Neural cell (in vitro differentiated cells): ENCODE measurements at regions not wholly inside any gene's neighbourhood (a gene's known extent, or its start where the extent isn't known, plus 50 kb on each side); places are given as distances from the start of the nearest gene placed in this dataset.

Experiments
- H2AFZ ChIP-seq: fragments of 200-600, 300-800 bp; sonication (generic), shearing (Covaris generic); 2 replicates; pipeline ENCODE4 v1.6.0; 2014; ENCODE audit warnings: low read depth, mild to moderate bottlenecking, antibody characterized with exemption, low read length, moderate library complexity
- H3F3A ChIP-seq: fragments of 200-600 bp; shearing (Covaris generic); 2 replicates; pipeline ENCODE4 v1.6.1; 2016; ENCODE audit warnings: mild to moderate bottlenecking, moderate library complexity, mixed read lengths, antibody characterized with exemption, low read length; ENCODE audit not compliant: insufficient read depth, poor library complexity, severe bottlenecking
- H3K27ac ChIP-seq: fragments of 200-600, 300-800 bp; sonication (generic), shearing (Covaris generic); 2 replicates; pipeline ENCODE4 v1.5.1; 2014; ENCODE audit warnings: mild to moderate bottlenecking, low read length, moderate library complexity
- H3K27me3 ChIP-seq: fragments of 300-800, 200-600 bp; sonication (generic), shearing (Covaris generic); 2 replicates; pipeline ENCODE4 v1.6.0; 2014; ENCODE audit warnings: mild to moderate bottlenecking, low read depth, low read length, moderate library complexity; ENCODE audit not compliant: insufficient read depth
- H3K36me3 ChIP-seq: fragments of 300-800, 200-600 bp; sonication (generic), shearing (Covaris generic); 2 replicates; pipeline ENCODE4 v1.5.1; 2014; ENCODE audit warnings: mild to moderate bottlenecking, antibody characterized with exemption, low read length, moderate library complexity; ENCODE audit not compliant: insufficient read depth
- H3K4me2 ChIP-seq: fragments of 300-800, 200-600 bp; sonication (generic), shearing (Covaris generic); 2 replicates; pipeline ENCODE4 v1.6.0; 2014; ENCODE audit warnings: mild to moderate bottlenecking, low read length
- H3K4me3 ChIP-seq: fragments of 300-800, 200-600 bp; sonication (generic), shearing (Covaris generic); 2 replicates; pipeline ENCODE4 v1.5.1; 2014; ENCODE audit warnings: mild to moderate bottlenecking, low read length, moderate library complexity
- H3K79me2 ChIP-seq: fragments of 200-600 bp; shearing (Covaris generic); replicated peaks from 2 replicates; pipeline ENCODE4 v1.6.0; 2014; ENCODE audit warnings: mild to moderate bottlenecking, low read length, moderate library complexity; ENCODE audit not compliant: insufficient read depth
- H3K9ac ChIP-seq: fragments of 300-800, 200-600 bp; sonication (generic), shearing (Covaris generic); 2 replicates; pipeline ENCODE4 v1.6.1; 2016; ENCODE audit warnings: mild to moderate bottlenecking, low read length, mixed read lengths
- H3K9me2 ChIP-seq: fragments of 200-600 bp; shearing (Covaris generic); 2 replicates; pipeline ENCODE4 v1.6.1; 2016; ENCODE audit warnings: mild to moderate bottlenecking, low read length, mixed read lengths; ENCODE audit not compliant: insufficient read depth
- H3K9me3 ChIP-seq: fragments of 200-600, 300-800 bp; sonication (generic), shearing (Covaris generic); 2 replicates; pipeline ENCODE4 v1.6.1; 2016; ENCODE audit warnings: mild to moderate bottlenecking, mixed run types, low read length, moderate library complexity, mixed read lengths
- H4K20me1 ChIP-seq: fragments of 200-600 bp; shearing (Covaris generic); 2 replicates; pipeline ENCODE4 v1.6.1; 2016; ENCODE audit warnings: mild to moderate bottlenecking, mixed run types; ENCODE audit not compliant: insufficient read depth
- CTCF ChIP-seq: fragments of 450-650 bp; IDR thresholded peaks from 2 replicates; pipeline ENCODE4 v1.5.1; 2014; ENCODE audit warnings: antibody characterized with exemption, mild to moderate bottlenecking, moderate library complexity; ENCODE audit not compliant: poor library complexity, severe bottlenecking
- EP300 ChIP-seq: fragments of 450-650 bp; conservative IDR thresholded peaks from 2 replicates; pipeline ENCODE4 v1.6.1; 2014; ENCODE audit warnings: antibody characterized with exemption, mild to moderate bottlenecking, moderate library complexity; ENCODE audit not compliant: poor library complexity, severe bottlenecking
- EZH2 ChIP-seq: fragments of 200-600, 300-800 bp; shearing (Covaris generic), sonication (generic); IDR thresholded peaks from 2 replicates; pipeline ENCODE4 v1.6.1; 2014; ENCODE audit warnings: antibody characterized with exemption, low read length, borderline replicate concordance, mild to moderate bottlenecking; ENCODE audit not compliant: insufficient read depth, poor library complexity, severe bottlenecking
- MXI1 ChIP-seq: fragments of 450-650 bp; conservative IDR thresholded peaks from 2 replicates; pipeline ENCODE4 v1.6.1; 2014; ENCODE audit warnings: antibody characterized with exemption, mild to moderate bottlenecking; ENCODE audit not compliant: poor library complexity, severe bottlenecking
- POLR2AphosphoS5 ChIP-seq: IDR thresholded peaks from 2 replicates; pipeline ENCODE4 v1.6.1; 2012
- RAD21 ChIP-seq: fragments of 450-650 bp; conservative IDR thresholded peaks from 2 replicates; pipeline ENCODE4 v1.6.1; 2014; ENCODE audit warnings: antibody characterized with exemption, mild to moderate bottlenecking, moderate library complexity
- REST ChIP-seq: IDR thresholded peaks from 2 replicates; pipeline ENCODE4 v1.6.1; 2012; ENCODE audit warnings: borderline replicate concordance
- SMC3 ChIP-seq: fragments of 450-650 bp; conservative IDR thresholded peaks from 2 replicates; pipeline ENCODE4 v1.6.1; 2014; ENCODE audit warnings: antibody characterized with exemption, mild to moderate bottlenecking, moderate library complexity; ENCODE audit not compliant: poor library complexity
- TAF1 ChIP-seq: IDR thresholded peaks from 2 replicates; pipeline ENCODE4 v1.6.1; 2012; ENCODE audit warnings: low read depth

- Histone ChIP-seq H3K9me3 (no peaks in the 10 kb centered on the region), H4K20me1 (no peaks in the 10 kb centered on the region), H2AFZ (no peak overlapping the region), H3K36me3 (no peaks in the 10 kb centered on the region), H3K4me2 (no peak overlapping the region), H3K9me2 (no peaks in the 10 kb centered on the region), H3K4me3 (no peak overlapping the region), H3F3A (no peaks in the 10 kb centered on the region), H3K9ac (no peak overlapping the region), H3K27ac (no peak overlapping the region), H3K79me2 (no peaks in the 10 kb centered on the region), H3K27me3 (no peaks in the 10 kb centered on the region)
- no peak for TF ChIP-seq EZH2
- TF ChIP-seq CTCF, result peak; percentile 18
Measured at GRCh38 chr20:12207875-12208274, 290.2 kb downstream of the BTBD3 start.

- TF ChIP-seq CTCF (no peak), REST (no peak), EP300 (no peak), RAD21 (no peak), MXI1 (no peak), POLR2AphosphoS5 (no peak), TAF1 (no peak), EZH2 (no peak), SMC3 (no peak)
- no peaks in the 10 kb centered on the region for H3K9me2 ChIP-seq
- H3K4me2 ChIP-seq, result no peak overlapping the region
- H3K4me3 ChIP-seq, result no peak overlapping the region
- no peaks in the 10 kb centered on the region for H3K36me3 ChIP-seq
- H2AFZ ChIP-seq, result no peak overlapping the region
- H3K27me3 ChIP-seq, result no peaks in the 10 kb centered on the region
- no peaks in the 10 kb centered on the region for H3F3A ChIP-seq
- H4K20me1 ChIP-seq, result no peaks in the 10 kb centered on the region
- H3K79me2 ChIP-seq, result no peaks in the 10 kb centered on the region
- H3K9ac ChIP-seq, result no peak overlapping the region
- no peak overlapping the region for H3K27ac ChIP-seq
- no peaks in the 10 kb centered on the region for H3K9me3 ChIP-seq
Measured at GRCh38 chr20:12210591-12210990, 292.9 kb downstream of the BTBD3 start.
